HepG2 (cell line): ENCODE measurements at regions not wholly inside any gene's neighbourhood (a gene's known extent, or its start where the extent isn't known, plus 50 kb on each side); places are given as distances from the start of the nearest gene placed in this dataset.
"Not testable (repeated sequence)": the region's sequence is repeated elsewhere in the genome, so short reads cannot be mapped to it uniquely, and the experiment has no call there.

Experiments used
- ATAC-seq: fragments of 200-7000 bp; cut with Tn5 transposase; 3 replicates; pipeline ENCODE4 v1.9.1; 2020; ENCODE audit warnings: mild to moderate bottlenecking, moderate library complexity
- BruUV-seq: library from RNA; stranded (reverse); fragments of 400-500 nt; replicated peaks from 2 replicates; lab custom pipeline; 2021; lab: Mats Ljungman, UMichigan
- CTCF ChIA-PET: fragments of 300-600 bp; formaldehyde crosslinking; extraction: SDS; loops from one replicate; lab custom pipeline; 2021; ENCODE audit warnings: low total read pairs, inconsistent platforms, low intra/inter-chr PET ratio; lab: Yijun Ruan, JAX
- POLR2A ChIA-PET: fragments of 350-600 bp; sonication (Branson Sonifier 250); formaldehyde crosslinking; loops from one replicate; lab custom pipeline; 2020; ENCODE audit warnings: antibody characterized with exemption, inconsistent platforms; lab: Yijun Ruan, JAX
- DNase-seq: peaks from one replicate; pipeline ENCODE4 v3.0.0-alpha.2; 2015; ENCODE audit warnings: low spot score
- FAIRE-seq: peaks from 3 replicates; lab custom pipeline; 2011; peaks lifted over from hg19 to GRCh38; lab: Jason Lieb, UNC
- H2AFZ ChIP-seq: one replicate; pipeline ENCODE4 v1.6.1; 2011; ENCODE audit warnings: low read length, inconsistent platforms
- H3K27ac ChIP-seq: fragments of 300-600 bp; 3 replicates; pipeline ENCODE4 v1.8.0; 2011; ENCODE audit warnings: mixed run types, mild to moderate bottlenecking, mixed read lengths, low read length, inconsistent platforms; ENCODE audit not compliant: insufficient read depth; ENCODE audit errors: extremely low read length
- H3K27me3 ChIP-seq, 2 experiments: fragments of 200-600 bp in 1 of 2; 2 replicates in 1 of 2; 3 replicates in 1 of 2; pipeline versions ENCODE4 v1.6.0 to v1.8.0; 2011; ENCODE audit warnings: low read length in 2 of 2, mild to moderate bottlenecking in 2 of 2, moderate library complexity in 2 of 2, inconsistent platforms in 1 of 2; ENCODE audit not compliant: insufficient read depth in 2 of 2, control insufficient read depth in 1 of 2
- H3K36me3 ChIP-seq, 2 experiments: fragments of 200-600 bp in 1 of 2; replicated peaks in 1 of 2; 2 replicates in 1 of 2; 3 replicates in 1 of 2; pipeline versions ENCODE4 v1.5.1 to v1.8.0; 2011; ENCODE audit warnings: low read length in 2 of 2, inconsistent platforms in 1 of 2; ENCODE audit not compliant: insufficient read depth in 2 of 2, control insufficient read depth in 1 of 2
- H3K4me1 ChIP-seq: 2 replicates; pipeline ENCODE4 v1.5.1; 2012; ENCODE audit warnings: low read length, inconsistent platforms; ENCODE audit not compliant: insufficient read depth
- H3K4me2 ChIP-seq: 2 replicates; pipeline ENCODE4 v1.6.0; 2011; ENCODE audit warnings: low read depth, low read length, inconsistent platforms
- H3K4me3 ChIP-seq, 3 experiments: fragments of 200-600 bp in 1 of 3; sonication (generic), shearing (Covaris generic) in 1 of 3; replicated peaks in 1 of 3; 2 replicates each; pipeline ENCODE4 v1.5.1; 2011 to 2016; ENCODE audit warnings: low read length in 3 of 3, inconsistent platforms in 2 of 3, low read depth in 2 of 3, mild to moderate bottlenecking in 2 of 3, control low read depth in 1 of 3, mixed read lengths in 1 of 3; ENCODE audit not compliant: insufficient read depth in 1 of 3
- H3K79me2 ChIP-seq: one replicate; pipeline ENCODE4 v1.6.1; 2011; ENCODE audit warnings: low read length, inconsistent platforms; ENCODE audit not compliant: insufficient read depth
- H3K9ac ChIP-seq: 2 replicates; pipeline ENCODE4 v1.6.0; 2011; ENCODE audit warnings: mild to moderate bottlenecking, low read depth, low read length, inconsistent platforms; ENCODE audit not compliant: insufficient read depth
- H3K9me3 ChIP-seq: 2 replicates; pipeline ENCODE4 v1.5.1; 2012; ENCODE audit warnings: mild to moderate bottlenecking, low read length
- H4K20me1 ChIP-seq: 2 replicates; pipeline ENCODE4 v1.6.0; 2011; ENCODE audit warnings: inconsistent platforms, mild to moderate bottlenecking, low read length, moderate library complexity; ENCODE audit not compliant: insufficient read depth
- CAMTA2 ChIP-seq: sonication (generic); formaldehyde crosslinking; IDR thresholded peaks from 2 replicates; pipeline ENCODE4 v1.4.0; 2020; ENCODE audit warnings: mild to moderate bottlenecking, missing genetic modification reagents, borderline replicate concordance
- CEBPB ChIP-seq: IDR thresholded peaks from 2 replicates; pipeline ENCODE4 v1.6.1; 2011; ENCODE audit warnings: low read depth, low read length, improper control_type of control experiment, borderline replicate concordance
- ETV6 ChIP-seq: sonication (generic); formaldehyde crosslinking; conservative IDR thresholded peaks from 2 replicates; pipeline ENCODE4 v1.4.0; 2020; ENCODE audit warnings: missing genetic modification reagents
- KAT2B ChIP-seq: fragments of 150-350 bp; IDR thresholded peaks from 2 replicates; pipeline ENCODE4 v1.6.1; 2014; ENCODE audit warnings: low read depth, low read length, borderline replicate concordance
- KDM3A ChIP-seq: IDR thresholded peaks from 2 replicates; pipeline ENCODE4 v1.6.1; 2018; ENCODE audit warnings: low read depth, missing compliant biosample characterization
- SETDB1 ChIP-seq: sonication (generic); formaldehyde crosslinking; IDR thresholded peaks from 2 replicates; pipeline ENCODE4 v1.5.1; 2020; ENCODE audit warnings: missing genetic modification reagents, mild to moderate bottlenecking, borderline replicate concordance
- SMAD3 ChIP-seq: sonication (generic); formaldehyde crosslinking; IDR thresholded peaks from 2 replicates; pipeline ENCODE4 v1.4.0; 2020; ENCODE audit warnings: missing genetic modification reagents
- SMARCE1 ChIP-seq: fragments of 450-650 bp; IDR thresholded peaks from 2 replicates; pipeline ENCODE4 v1.6.1; 2017; ENCODE audit warnings: borderline replicate concordance
- TEAD2 ChIP-seq: sonication (generic); formaldehyde crosslinking; IDR thresholded peaks from 2 replicates; pipeline ENCODE4 v1.9.0; 2021; ENCODE audit warnings: missing genetic modification reagents
- ZC3H13 ChIP-seq: sonication (generic); formaldehyde crosslinking; IDR thresholded peaks from 2 replicates; pipeline ENCODE4 v1.8.1; 2023; ENCODE audit warnings: mild to moderate bottlenecking, missing genetic modification reagents, moderate library complexity
- ZNF607 ChIP-seq: sonication (generic); formaldehyde crosslinking; IDR thresholded peaks from 2 replicates; pipeline ENCODE4 v1.5.1; 2020; ENCODE audit warnings: missing genetic modification reagents, mild to moderate bottlenecking, borderline replicate concordance
- ZNF746 ChIP-seq: sonication (generic); formaldehyde crosslinking; IDR thresholded peaks from 2 replicates; pipeline ENCODE4 v1.8.0; 2022; ENCODE audit warnings: mild to moderate bottlenecking, missing genetic modification reagents
- WGBS: methylation state at CpG from one replicate; pipeline ENCODE4 v1.1.6; 2017; ENCODE audit warnings: low lambda C conversion rate; 5-methylcytosine and 5-hydroxymethylcytosine counted together
- in situ Hi-C: cut with HindIII; loops from 2 replicates; pipeline ENCODE4 v1.10.0; 2017; ENCODE audit warnings: low pct_unique_long_range_greater_than_20kb; ENCODE audit not compliant: extremely low pct_ligation_motif_present
- intact Hi-C: fragments of 100-400 bp; cut with micrococcal nuclease; formaldehyde crosslinking; loops from one replicate; pipeline ENCODE4 v1.10.0; 2022; ENCODE audit not compliant: unreplicated experiment
- TF ChIP-seq, protein P1 (sequence below): sonication (generic); formaldehyde crosslinking; IDR thresholded peaks from 2 replicates; pipeline ENCODE4 v1.8.0; 2022; ENCODE audit warnings: low read depth, missing genetic modification reagents
- TF ChIP-seq, protein P2 (sequence below): sonication (generic); formaldehyde crosslinking; IDR thresholded peaks from 2 replicates; pipeline ENCODE4 v1.4.0; 2020; ENCODE audit warnings: mild to moderate bottlenecking, low read depth, missing genetic modification reagents
- TF ChIP-seq, protein P3 (sequence below): sonication (generic); formaldehyde crosslinking; IDR thresholded peaks from 2 replicates; pipeline ENCODE4 v1.5.0; 2020; ENCODE audit warnings: mild to moderate bottlenecking, missing genetic modification reagents, moderate library complexity
- TF ChIP-seq, protein P4 (sequence below): sonication (generic); formaldehyde crosslinking; IDR thresholded peaks from 2 replicates; pipeline ENCODE4 v1.4.0; 2020; ENCODE audit warnings: missing genetic modification reagents

DNA sequence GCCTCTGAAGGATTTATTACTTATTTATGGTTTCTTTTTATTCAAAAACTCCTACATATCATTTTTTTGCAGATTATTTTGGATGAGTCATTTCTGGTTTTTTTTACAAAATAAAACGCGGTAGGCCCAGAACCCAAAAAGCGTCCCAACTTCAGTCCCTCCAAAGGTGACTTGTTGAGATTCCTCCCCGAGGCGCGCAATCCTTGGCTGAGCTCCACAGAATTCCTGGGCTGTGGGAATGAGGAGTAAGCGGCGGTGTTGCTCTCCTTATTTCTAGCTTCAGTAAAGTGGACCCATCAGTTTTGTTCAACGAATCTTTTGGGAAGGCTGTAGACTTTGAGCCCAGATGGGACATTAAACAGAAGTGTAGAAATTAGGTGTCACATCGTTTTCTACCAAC, 67.0 kb upstream of the RMP24 start:
- no peaks in the 10 kb centered on the region for H4K20me1 ChIP-seq
- POLR2A ChIA-PET: no interaction called here
- FAIRE-seq: no peak
- CTCF ChIA-PET: no interaction called here
- H3K9ac ChIP-seq: no peak overlapping the region
- no peak overlapping the region for H3K27ac ChIP-seq
- no peaks in the 10 kb centered on the region; a peak in 1 of 5 replicates for H3K27me3 ChIP-seq
- intact Hi-C loops: no loop called here
- H3K4me2 ChIP-seq: no peak overlapping the region
- in situ Hi-C loops: no loop called here
- H2AFZ ChIP-seq: no peak overlapping the region
- BruUV-seq: no TSS peak
- H3K4me3 ChIP-seq: no peak overlapping the region
- DNase-seq: no peak
- H3K4me1 ChIP-seq: no peaks in the 10 kb centered on the region
- WGBS: 62% methylated on average over 10 of the region's 10 CpGs
- H3K79me2 ChIP-seq: no peaks in the 10 kb centered on the region
- no peak for TF ChIP-seq ZC3H13
- TF ChIP-seq KDM3A (CRISPR knock-in tag): no peak
- no peak for TF ChIP-seq SMARCE1
- TF ChIP-seq, protein P1, sequence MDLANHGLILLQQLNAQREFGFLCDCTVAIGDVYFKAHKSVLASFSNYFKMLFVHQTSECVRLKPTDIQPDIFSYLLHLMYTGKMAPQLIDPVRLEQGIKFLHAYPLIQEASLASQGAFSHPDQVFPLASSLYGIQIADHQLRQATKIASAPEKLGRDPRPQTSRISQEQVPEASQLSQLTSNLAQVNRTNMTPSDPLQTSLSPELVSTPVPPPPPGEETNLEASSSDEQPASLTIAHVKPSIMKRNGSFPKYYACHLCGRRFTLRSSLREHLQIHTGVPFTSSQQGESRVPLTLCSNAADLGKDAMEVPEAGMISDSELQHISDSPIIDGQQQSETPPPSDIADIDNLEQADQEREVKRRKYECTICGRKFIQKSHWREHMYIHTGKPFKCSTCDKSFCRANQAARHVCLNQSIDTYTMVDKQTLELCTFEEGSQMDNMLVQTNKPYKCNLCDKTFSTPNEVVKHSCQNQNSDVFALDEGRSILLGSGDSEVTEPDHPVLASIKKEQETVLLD (CRISPR knock-in tag): no peak
- TF ChIP-seq, protein P2, sequence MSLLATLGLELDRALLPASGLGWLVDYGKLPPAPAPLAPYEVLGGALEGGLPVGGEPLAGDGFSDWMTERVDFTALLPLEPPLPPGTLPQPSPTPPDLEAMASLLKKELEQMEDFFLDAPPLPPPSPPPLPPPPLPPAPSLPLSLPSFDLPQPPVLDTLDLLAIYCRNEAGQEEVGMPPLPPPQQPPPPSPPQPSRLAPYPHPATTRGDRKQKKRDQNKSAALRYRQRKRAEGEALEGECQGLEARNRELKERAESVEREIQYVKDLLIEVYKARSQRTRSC (CRISPR knock-in tag): no peak
- no peak for TF ChIP-seq TEAD2
- TF ChIP-seq ZNF746: no peak
- no peak for TF ChIP-seq SMAD3 (CRISPR knock-in tag)
- no peak for TF ChIP-seq ETV6 (CRISPR knock-in tag)
- TF ChIP-seq, protein P3, sequence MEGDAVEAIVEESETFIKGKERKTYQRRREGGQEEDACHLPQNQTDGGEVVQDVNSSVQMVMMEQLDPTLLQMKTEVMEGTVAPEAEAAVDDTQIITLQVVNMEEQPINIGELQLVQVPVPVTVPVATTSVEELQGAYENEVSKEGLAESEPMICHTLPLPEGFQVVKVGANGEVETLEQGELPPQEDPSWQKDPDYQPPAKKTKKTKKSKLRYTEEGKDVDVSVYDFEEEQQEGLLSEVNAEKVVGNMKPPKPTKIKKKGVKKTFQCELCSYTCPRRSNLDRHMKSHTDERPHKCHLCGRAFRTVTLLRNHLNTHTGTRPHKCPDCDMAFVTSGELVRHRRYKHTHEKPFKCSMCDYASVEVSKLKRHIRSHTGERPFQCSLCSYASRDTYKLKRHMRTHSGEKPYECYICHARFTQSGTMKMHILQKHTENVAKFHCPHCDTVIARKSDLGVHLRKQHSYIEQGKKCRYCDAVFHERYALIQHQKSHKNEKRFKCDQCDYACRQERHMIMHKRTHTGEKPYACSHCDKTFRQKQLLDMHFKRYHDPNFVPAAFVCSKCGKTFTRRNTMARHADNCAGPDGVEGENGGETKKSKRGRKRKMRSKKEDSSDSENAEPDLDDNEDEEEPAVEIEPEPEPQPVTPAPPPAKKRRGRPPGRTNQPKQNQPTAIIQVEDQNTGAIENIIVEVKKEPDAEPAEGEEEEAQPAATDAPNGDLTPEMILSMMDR (CRISPR knock-in tag): no peak
- no peak for TF ChIP-seq CEBPB
- TF ChIP-seq, protein P4, sequence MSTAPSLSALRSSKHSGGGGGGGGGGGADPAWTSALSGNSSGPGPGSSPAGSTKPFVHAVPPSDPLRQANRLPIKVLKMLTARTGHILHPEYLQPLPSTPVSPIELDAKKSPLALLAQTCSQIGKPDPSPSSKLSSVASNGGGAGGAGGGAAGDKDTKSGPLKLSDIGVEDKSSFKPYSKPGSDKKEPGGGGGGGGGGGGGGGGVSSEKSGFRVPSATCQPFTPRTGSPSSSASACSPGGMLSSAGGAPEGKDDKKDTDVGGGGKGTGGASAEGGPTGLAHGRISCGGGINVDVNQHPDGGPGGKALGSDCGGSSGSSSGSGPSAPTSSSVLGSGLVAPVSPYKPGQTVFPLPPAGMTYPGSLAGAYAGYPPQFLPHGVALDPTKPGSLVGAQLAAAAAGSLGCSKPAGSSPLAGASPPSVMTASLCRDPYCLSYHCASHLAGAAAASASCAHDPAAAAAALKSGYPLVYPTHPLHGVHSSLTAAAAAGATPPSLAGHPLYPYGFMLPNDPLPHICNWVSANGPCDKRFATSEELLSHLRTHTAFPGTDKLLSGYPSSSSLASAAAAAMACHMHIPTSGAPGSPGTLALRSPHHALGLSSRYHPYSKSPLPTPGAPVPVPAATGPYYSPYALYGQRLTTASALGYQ: no peak
- TF ChIP-seq SETDB1 (CRISPR knock-in tag): no peak
- no peak for TF ChIP-seq ZNF607 (CRISPR knock-in tag)
- no peak for TF ChIP-seq CAMTA2
- no peak for TF ChIP-seq KAT2B
- no peak for ATAC-seq
- H3K36me3 ChIP-seq: no peaks in the 10 kb centered on the region
- H3K9me3 ChIP-seq: no peaks in the 10 kb centered on the region

DNA sequence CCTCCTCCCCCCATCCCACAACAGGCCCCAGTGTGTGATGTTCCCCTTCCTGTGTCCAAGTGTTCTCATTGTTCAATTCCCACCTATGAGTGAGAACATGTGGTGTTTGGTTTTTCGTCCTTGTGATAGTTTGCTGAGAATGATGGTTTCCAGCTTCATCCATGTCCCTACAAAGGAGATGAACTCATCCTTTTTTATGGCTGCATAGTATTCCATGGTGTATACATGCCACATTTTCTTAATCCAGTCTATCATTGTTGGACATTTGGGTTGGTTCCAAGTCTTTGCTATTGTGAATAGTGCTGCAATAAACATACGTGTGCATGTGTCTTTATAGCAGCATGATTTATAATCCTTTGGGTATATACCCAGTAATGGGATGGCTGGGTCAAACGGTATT, 66.2 kb upstream of the RMP24 start:
- H3K27me3 ChIP-seq, ATAC-seq, H3K9ac ChIP-seq, CTCF ChIA-PET, H3K4me2 ChIP-seq, DNase-seq, FAIRE-seq, H2AFZ ChIP-seq, H3K79me2 ChIP-seq, intact Hi-C loops, H4K20me1 ChIP-seq, H3K4me1 ChIP-seq, BruUV-seq, in situ Hi-C loops, H3K9me3 ChIP-seq, POLR2A ChIA-PET, H3K27ac ChIP-seq, H3K4me3 ChIP-seq, H3K36me3 ChIP-seq: not testable (repeated sequence)
- WGBS: 10% methylated on average over 2 of the region's 3 CpGs
